GF-D8 (cell line): ENCODE measurements at regions not wholly inside any gene's neighbourhood (a gene's known extent, or its start where the extent isn't known, plus 50 kb on each side); places are given as distances from the start of the nearest gene placed in this dataset.
"Not testable (repeated sequence)": the region's sequence is repeated elsewhere in the genome, so short reads cannot be mapped to it uniquely, and the experiment has no call there.

Experiments
- DNase-seq: peaks from one replicate; lab custom pipeline; 2025; lab: John Stamatoyannopoulos, UW

GRCh38 chr13:58620176-58620575 is 988.6 kb downstream of the PCDH17 start:
- DNase-seq: no peak

GRCh38 chr13:58625703-58626389 is 994.3 kb downstream of the PCDH17 start:
- DNase-seq: no peak

GRCh38 chr13:58630794-58631193 is 999.2 kb downstream of the PCDH17 start:
- DNase-seq: no peak

- DNase-seq: no peak
Measured at GRCh38 chr13:58633226-58633625, 1001.7 kb downstream of the PCDH17 start.

GRCh38 chr13:58655086-58655485 is 1023.5 kb downstream of the PCDH17 start:
- peak; percentile 67 for DNase-seq

- no peak for DNase-seq
Measured at GRCh38 chr13:58660826-58661225, 1029.3 kb downstream of the PCDH17 start.

- no peak for DNase-seq
Measured at GRCh38 chr13:58666331-58666730, 1034.8 kb downstream of the PCDH17 start.

- no peak for DNase-seq
Measured at GRCh38 chr13:58667096-58667495, 1035.6 kb downstream of the PCDH17 start.

- DNase-seq: no peak
Measured at GRCh38 chr13:58680115-58680514, 1048.6 kb downstream of the PCDH17 start.

- DNase-seq: no peak
Measured at GRCh38 chr13:58682616-58683015, 1051.1 kb downstream of the PCDH17 start.

GRCh38 chr13:58687148-58687547 is 1055.6 kb downstream of the PCDH17 start:
- no peak for DNase-seq

- DNase-seq: no peak
Measured at GRCh38 chr13:58698531-58698930, 1067.0 kb downstream of the PCDH17 start.

- no peak for DNase-seq
Measured at GRCh38 chr13:58704953-58705352, 1073.4 kb downstream of the PCDH17 start.

GRCh38 chr13:58706421-58706820 is 1074.9 kb downstream of the PCDH17 start:
- DNase-seq: no peak

GRCh38 chr13:58712191-58712590 is 1080.6 kb downstream of the PCDH17 start:
- no peak for DNase-seq

GRCh38 chr13:58714016-58714415 is 1082.5 kb downstream of the PCDH17 start:
- not testable (repeated sequence) for DNase-seq

GRCh38 chr13:58721273-58721672 is 1089.7 kb downstream of the PCDH17 start:
- DNase-seq: no peak

GRCh38 chr13:58728126-58728525 is 1096.6 kb downstream of the PCDH17 start:
- DNase-seq: no peak

- DNase-seq: no peak
Measured at GRCh38 chr13:58729361-58729760, 1097.8 kb downstream of the PCDH17 start.

GRCh38 chr13:58744686-58745085 is 1113.1 kb downstream of the PCDH17 start:
- no peak for DNase-seq

- no peak for DNase-seq
Measured at GRCh38 chr13:58767566-58767965, 1136.0 kb downstream of the PCDH17 start.

- DNase-seq: no peak
Measured at GRCh38 chr13:58773280-58773859, 1141.8 kb downstream of the PCDH17 start.

- no peak for DNase-seq
Measured at GRCh38 chr13:58782736-58783135, 1151.2 kb downstream of the PCDH17 start.

- no peak for DNase-seq
Measured at GRCh38 chr13:58792854-58793253, 1161.3 kb downstream of the PCDH17 start.
